22Rv1 (cell line): ENCODE measurements at regions not wholly inside any gene's neighbourhood (a gene's known extent, or its start where the extent isn't known, plus 50 kb on each side); places are given as distances from the start of the nearest gene placed in this dataset.

Experiments used
- H3K27ac ChIP-seq: fragments of 450-650 bp; 2 replicates; pipeline ENCODE4 v1.5.1; 2017
- ZFX ChIP-seq: fragments of 450-650 bp; IDR thresholded peaks from 2 replicates; pipeline ENCODE4 v1.6.1; 2017; ENCODE audit warnings: antibody characterized with exemption, borderline replicate concordance
- TF ChIP-seq, protein P1 (sequence below): fragments of 450-650 bp; IDR thresholded peaks from 2 replicates; pipeline ENCODE4 v1.5.1; 2017; ENCODE audit warnings: mild to moderate bottlenecking

DNA sequence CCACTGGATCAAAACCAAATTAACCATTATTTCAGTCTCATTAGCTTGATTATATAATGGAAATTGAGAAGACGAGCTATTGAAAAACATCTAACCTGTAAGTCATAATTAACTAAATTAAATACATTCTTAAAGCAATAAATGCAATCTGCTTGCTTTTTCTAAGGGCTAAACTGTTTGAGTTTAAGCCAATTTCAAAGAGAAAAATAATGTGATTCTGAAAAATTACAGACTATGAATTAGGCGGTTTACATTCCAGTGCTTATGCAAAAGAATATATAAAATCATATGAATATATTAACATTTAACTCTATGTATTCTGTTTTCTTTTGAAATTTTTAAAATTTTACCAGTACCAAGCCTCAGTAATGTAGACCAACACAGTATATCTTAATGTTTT lies 1349.4 kb downstream of the FSCB start:
- TF ChIP-seq ZFX = no peak
- TF ChIP-seq, protein P1, sequence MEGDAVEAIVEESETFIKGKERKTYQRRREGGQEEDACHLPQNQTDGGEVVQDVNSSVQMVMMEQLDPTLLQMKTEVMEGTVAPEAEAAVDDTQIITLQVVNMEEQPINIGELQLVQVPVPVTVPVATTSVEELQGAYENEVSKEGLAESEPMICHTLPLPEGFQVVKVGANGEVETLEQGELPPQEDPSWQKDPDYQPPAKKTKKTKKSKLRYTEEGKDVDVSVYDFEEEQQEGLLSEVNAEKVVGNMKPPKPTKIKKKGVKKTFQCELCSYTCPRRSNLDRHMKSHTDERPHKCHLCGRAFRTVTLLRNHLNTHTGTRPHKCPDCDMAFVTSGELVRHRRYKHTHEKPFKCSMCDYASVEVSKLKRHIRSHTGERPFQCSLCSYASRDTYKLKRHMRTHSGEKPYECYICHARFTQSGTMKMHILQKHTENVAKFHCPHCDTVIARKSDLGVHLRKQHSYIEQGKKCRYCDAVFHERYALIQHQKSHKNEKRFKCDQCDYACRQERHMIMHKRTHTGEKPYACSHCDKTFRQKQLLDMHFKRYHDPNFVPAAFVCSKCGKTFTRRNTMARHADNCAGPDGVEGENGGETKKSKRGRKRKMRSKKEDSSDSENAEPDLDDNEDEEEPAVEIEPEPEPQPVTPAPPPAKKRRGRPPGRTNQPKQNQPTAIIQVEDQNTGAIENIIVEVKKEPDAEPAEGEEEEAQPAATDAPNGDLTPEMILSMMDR = no peak
- no peak overlapping the region for H3K27ac ChIP-seq

DNA sequence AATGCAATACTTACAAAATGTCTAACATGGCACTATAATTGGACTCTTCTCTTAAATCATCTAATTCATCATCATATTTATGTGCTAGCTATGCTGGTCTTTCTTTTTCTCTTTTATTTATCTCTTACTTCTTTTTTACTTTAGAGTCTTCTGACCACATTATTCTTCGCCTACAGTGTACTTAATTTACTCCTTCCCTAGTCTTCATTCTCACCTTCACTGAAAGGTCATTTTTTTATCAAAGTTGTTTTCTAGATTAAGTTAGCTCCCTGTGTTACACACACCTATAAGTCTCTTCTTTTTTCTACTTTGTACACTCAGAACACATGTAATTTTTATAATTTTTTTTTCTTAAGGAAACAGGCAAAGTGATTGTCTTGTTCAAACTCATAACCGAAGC lies 1351.2 kb downstream of the FSCB start:
- H3K27ac ChIP-seq = no peak overlapping the region
- no peak for TF ChIP-seq ZFX
- TF ChIP-seq, protein P1 = no peak

DNA sequence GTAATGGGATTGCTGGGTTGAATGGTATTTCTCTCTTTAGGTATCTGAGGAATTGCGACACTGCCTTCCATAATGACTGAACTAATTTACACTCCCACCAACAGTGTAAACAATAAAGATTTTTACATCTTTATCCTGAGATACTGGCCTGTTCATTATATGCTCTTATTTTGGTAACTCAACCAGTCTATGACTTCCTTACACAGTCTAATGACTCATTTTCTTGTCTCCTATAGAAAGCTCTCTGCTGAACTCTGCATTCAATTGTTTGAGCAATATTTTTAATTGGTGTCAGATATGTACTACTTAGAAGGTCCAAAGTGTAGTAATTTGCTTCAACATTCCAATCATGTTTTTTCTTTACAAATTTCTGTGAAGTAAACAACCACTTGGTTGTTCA lies 1351.8 kb downstream of the FSCB start:
- TF ChIP-seq, protein P1 = no peak
- TF ChIP-seq ZFX = no peak
- no peak overlapping the region for H3K27ac ChIP-seq

DNA sequence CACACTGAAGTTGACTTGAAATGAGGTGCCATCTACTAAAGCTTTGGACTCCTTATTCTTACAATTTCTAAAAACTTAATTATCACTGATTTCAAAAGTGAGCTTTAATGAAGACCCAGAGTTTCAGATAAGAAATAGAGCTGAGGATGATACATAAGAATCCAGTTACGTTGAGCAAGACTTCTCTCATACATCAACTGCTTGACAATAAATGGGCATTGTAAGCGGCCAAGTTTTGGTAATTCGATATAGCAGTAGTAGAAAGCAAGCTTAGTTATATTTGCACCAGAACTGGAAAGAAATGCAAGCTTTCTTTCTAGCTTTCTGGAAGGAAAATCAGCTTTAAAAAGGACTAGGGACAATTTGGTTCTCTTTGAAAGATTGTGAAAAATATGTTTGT lies 1359.6 kb downstream of the FSCB start:
- no peak for TF ChIP-seq ZFX
- TF ChIP-seq, protein P1 = no peak

DNA sequence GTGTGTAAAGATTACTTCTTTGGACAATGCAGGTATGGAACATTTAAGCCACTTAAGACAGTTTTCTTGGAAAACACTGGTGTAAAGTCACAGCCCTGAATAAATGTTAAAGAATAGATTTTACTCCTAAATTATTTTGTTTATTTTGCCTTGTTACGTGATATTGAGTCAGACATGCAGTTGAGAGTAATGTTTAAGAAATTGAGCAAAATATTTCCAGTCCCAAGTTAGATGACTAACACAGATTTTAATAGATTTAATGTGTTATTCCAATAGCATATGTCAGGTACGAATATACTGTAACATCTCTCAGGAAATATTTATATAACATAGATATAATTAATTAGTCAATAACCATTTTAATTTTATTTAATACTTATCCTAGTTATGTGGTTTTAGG lies 1361.7 kb downstream of the FSCB start:
- TF ChIP-seq, protein P1 = no peak
- TF ChIP-seq ZFX = no peak

More for the DNA sequence above, 1359.6 kb downstream of the FSCB start:
- no peak overlapping the region for H3K27ac ChIP-seq

DNA sequence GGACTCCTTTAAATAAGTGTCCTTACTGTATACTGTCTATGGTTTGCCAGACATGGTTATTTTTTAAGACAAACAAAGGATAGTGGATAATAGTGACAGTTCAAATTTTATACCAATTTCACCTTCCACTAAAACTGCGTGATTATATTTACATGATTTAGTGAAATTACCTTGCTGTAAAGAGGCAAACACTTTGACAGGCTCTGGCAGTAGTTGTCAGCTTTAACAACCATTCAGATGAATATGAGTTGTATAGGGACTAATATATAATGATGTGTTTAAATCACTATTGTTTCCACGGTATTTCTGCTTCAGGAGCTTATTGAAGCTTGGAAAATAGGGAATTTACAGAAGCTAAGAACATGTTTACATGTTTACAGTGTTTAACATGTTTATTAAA lies 1364.0 kb downstream of the FSCB start:
- no peak overlapping the region for H3K27ac ChIP-seq
- no peak for TF ChIP-seq ZFX
- TF ChIP-seq, protein P1 = no peak

More for the DNA sequence above, 1361.7 kb downstream of the FSCB start:
- no peak overlapping the region for H3K27ac ChIP-seq

DNA sequence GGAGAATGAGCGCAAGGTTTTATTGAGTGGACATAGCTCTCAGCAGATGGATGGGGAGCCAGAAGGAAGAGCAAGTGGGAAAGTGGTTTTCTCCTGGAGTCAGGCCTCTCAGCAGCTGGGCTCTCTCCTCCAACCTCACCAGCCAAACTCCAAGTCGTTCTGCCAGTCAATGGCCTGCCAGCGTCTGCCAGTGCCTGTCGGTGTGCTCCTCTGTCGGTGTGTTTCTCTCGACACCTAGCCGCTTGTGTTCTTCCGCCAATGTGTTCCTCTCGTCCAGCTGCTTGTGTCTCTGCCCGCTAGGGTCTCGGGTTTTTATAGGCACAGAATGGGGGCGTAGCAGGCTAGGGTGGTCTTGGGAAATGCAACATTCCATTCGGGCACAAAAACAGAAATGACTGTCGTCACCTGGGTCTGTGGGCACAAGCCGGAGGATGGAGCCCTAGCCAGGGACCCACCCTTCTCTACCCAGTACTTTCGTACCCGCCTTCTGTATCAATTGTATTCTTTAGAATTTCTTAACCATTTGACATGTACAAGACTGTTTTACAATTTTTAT lies 1365.4 kb downstream of the FSCB start:
- no peak for TF ChIP-seq ZFX
- TF ChIP-seq, protein P1 = no peak
- no peak overlapping the region for H3K27ac ChIP-seq
